MCF 10A (cell line): ENCODE measurements at regions not wholly inside any gene's neighbourhood (a gene's known extent, or its start where the extent isn't known, plus 50 kb on each side); places are given as distances from the start of the nearest gene placed in this dataset.

Experiments
- BruUV-seq: library from RNA; stranded (reverse); fragments of 400-500 nt; replicated peaks from 2 replicates; lab custom pipeline; 2021; lab: Mats Ljungman, UMichigan
- CTCF ChIA-PET: fragments of 300-600 bp; sonication (Branson Sonifier 250); formaldehyde crosslinking; extraction: SDS; loops from one replicate; lab custom pipeline; 2021; ENCODE audit warnings: antibody characterized with exemption, inconsistent platforms; lab: Yijun Ruan, JAX
- POLR2A ChIA-PET: fragments of 300-600, 350-650 bp; sonication (Branson Sonifier 250); formaldehyde crosslinking; extraction: SDS; loops from one replicate; lab custom pipeline; 2020; ENCODE audit warnings: antibody characterized with exemption, inconsistent platforms; lab: Yijun Ruan, JAX
- DNase-seq: peaks from one replicate; pipeline ENCODE4 v3.0.0-alpha.2; 2018; ENCODE audit not compliant: unreplicated experiment
- H3K27ac Mint-ChIP-seq: one replicate; pipeline ENCODE4 v1.8.0; 2022; ENCODE audit warnings: mild to moderate bottlenecking, low read depth, mixed read lengths; ENCODE audit not compliant: unreplicated experiment
- H3K27me3 Mint-ChIP-seq: one replicate; pipeline ENCODE4 v1.8.0; 2022; ENCODE audit warnings: mixed read lengths; ENCODE audit not compliant: insufficient read depth, unreplicated experiment
- H3K36me3 Mint-ChIP-seq: one replicate; pipeline ENCODE4 v1.8.0; 2022; ENCODE audit warnings: mild to moderate bottlenecking, moderate library complexity, mixed read lengths; ENCODE audit not compliant: insufficient read depth, unreplicated experiment
- H3K4me1 Mint-ChIP-seq: one replicate; pipeline ENCODE4 v1.8.0; 2022; ENCODE audit warnings: mixed read lengths; ENCODE audit not compliant: insufficient read depth, unreplicated experiment
- H3K4me3 Mint-ChIP-seq: one replicate; pipeline ENCODE4 v1.8.0; 2022; ENCODE audit warnings: mild to moderate bottlenecking, moderate library complexity, mixed read lengths; ENCODE audit not compliant: unreplicated experiment
- H3K9me3 Mint-ChIP-seq: one replicate; pipeline ENCODE4 v1.8.0; 2022; ENCODE audit warnings: mixed read lengths; ENCODE audit not compliant: unreplicated experiment
- intact Hi-C: fragments of 100-400 bp; cut with micrococcal nuclease; formaldehyde crosslinking; loops from 2 replicates; pipeline ENCODE4 v1.14.1; 2022
- TF ChIP-seq, protein P1 (sequence below): fragments of 200-600 bp; IDR thresholded peaks from one replicate; pipeline ENCODE4 v1.8.0; 2022; ENCODE audit warnings: antibody characterized with exemption, mild to moderate bottlenecking; ENCODE audit not compliant: unreplicated experiment

DNA sequence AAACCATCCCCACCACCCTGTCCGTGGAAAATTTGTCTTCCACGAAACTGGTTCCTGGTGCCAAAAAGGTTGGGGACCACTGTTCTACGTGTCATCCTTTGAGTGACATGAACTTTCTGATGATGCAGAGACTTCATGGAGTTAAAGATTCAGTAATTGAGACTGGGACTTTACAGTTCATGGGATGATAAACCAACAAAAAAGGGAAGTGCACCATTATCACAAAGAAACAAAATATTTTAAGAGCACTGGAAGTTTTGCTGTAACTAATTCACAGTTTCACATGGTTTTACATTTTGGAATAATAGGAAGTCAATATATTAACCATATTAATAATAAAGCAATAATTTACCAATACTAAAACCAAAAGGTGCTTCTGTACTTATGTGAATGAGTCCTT is 126.8 kb downstream of the AQP4 start:
- no peak overlapping the region for H3K4me3 Mint-ChIP-seq
- intact Hi-C loops, result no loop called here
- H3K27me3 Mint-ChIP-seq, result no peaks in the 10 kb centered on the region
- CTCF ChIA-PET, result no interaction called here
- DNase-seq, result no peak
- H3K36me3 Mint-ChIP-seq, result no peaks in the 10 kb centered on the region
- POLR2A ChIA-PET, result no interaction called here
- BruUV-seq, result no TSS peak
- H3K9me3 Mint-ChIP-seq, result no peaks in the 10 kb centered on the region
- TF ChIP-seq, protein P1, sequence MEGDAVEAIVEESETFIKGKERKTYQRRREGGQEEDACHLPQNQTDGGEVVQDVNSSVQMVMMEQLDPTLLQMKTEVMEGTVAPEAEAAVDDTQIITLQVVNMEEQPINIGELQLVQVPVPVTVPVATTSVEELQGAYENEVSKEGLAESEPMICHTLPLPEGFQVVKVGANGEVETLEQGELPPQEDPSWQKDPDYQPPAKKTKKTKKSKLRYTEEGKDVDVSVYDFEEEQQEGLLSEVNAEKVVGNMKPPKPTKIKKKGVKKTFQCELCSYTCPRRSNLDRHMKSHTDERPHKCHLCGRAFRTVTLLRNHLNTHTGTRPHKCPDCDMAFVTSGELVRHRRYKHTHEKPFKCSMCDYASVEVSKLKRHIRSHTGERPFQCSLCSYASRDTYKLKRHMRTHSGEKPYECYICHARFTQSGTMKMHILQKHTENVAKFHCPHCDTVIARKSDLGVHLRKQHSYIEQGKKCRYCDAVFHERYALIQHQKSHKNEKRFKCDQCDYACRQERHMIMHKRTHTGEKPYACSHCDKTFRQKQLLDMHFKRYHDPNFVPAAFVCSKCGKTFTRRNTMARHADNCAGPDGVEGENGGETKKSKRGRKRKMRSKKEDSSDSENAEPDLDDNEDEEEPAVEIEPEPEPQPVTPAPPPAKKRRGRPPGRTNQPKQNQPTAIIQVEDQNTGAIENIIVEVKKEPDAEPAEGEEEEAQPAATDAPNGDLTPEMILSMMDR, result no peak
- peaks cover 6% of the 10 kb centered on the region for H3K4me1 Mint-ChIP-seq
- H3K27ac Mint-ChIP-seq, result no peak overlapping the region

DNA sequence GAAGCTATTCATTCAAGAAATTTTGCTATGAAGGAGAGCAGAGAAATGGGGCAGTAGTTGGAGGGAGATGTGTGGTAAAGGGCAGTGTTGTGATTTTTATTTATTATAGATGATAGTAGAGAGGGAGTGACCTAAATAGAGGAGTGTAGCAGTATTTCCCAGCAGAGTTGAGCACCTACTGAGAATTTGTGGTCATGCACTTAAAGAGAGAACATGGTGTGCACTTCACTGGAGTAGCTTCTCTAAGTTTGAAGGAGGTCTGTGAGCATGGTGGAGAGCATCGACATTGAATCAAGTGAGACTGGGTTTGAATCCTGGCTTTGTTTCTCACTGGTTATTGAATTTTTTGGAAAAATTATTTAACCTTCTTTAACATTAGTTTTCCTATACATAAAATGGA is 129.2 kb downstream of the AQP4 start:
- no peak overlapping the region for H3K4me3 Mint-ChIP-seq
- H3K27me3 Mint-ChIP-seq, result no peaks in the 10 kb centered on the region
- no peak overlapping the region for H3K27ac Mint-ChIP-seq
- BruUV-seq, result no TSS peak
- H3K36me3 Mint-ChIP-seq, result no peaks in the 10 kb centered on the region
- intact Hi-C loops, result no loop called here
- ChIA-PET POLR2A (interaction anchor here (0.6 kb wide), 1 partner anchor 10 kb away, joined by 3 read pairs; no protein-coding TSS in a partner anchor), CTCF (no interaction called here)
- TF ChIP-seq, protein P1, result no peak
- no peaks in the 10 kb centered on the region for H3K9me3 Mint-ChIP-seq
- DNase-seq, result no peak
- peaks cover 6% of the 10 kb centered on the region for H3K4me1 Mint-ChIP-seq

DNA sequence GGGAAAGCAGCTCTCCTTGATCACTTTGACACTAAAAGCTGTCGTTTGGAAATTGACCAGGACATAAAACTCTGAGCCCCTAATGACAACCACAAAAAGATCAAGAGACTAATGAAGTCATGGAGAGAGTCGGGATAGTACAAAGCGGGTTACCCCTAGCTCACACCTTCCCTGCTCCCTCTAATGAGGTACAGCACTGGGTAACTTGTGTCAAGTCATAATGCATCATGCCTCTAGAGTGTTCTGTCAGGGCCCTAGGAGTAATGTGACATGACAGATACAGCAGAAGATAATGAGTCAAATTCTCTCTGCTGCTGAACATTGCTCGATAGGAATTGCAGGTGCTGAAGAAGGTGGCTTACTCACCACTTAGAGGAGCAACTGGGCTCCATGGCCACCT is 130.7 kb downstream of the AQP4 start:
- intact Hi-C loops, result no loop called here
- no peaks in the 10 kb centered on the region for H3K9me3 Mint-ChIP-seq
- POLR2A ChIA-PET, result no interaction called here
- DNase-seq, result no peak
- no peaks in the 10 kb centered on the region for H3K27me3 Mint-ChIP-seq
- CTCF ChIA-PET, result no interaction called here
- no peak overlapping the region for H3K4me3 Mint-ChIP-seq
- no peaks in the 10 kb centered on the region for H3K4me1 Mint-ChIP-seq
- BruUV-seq, result no TSS peak
- H3K27ac Mint-ChIP-seq, result no peak overlapping the region
- H3K36me3 Mint-ChIP-seq, result no peaks in the 10 kb centered on the region
- TF ChIP-seq, protein P1, result no peak

DNA sequence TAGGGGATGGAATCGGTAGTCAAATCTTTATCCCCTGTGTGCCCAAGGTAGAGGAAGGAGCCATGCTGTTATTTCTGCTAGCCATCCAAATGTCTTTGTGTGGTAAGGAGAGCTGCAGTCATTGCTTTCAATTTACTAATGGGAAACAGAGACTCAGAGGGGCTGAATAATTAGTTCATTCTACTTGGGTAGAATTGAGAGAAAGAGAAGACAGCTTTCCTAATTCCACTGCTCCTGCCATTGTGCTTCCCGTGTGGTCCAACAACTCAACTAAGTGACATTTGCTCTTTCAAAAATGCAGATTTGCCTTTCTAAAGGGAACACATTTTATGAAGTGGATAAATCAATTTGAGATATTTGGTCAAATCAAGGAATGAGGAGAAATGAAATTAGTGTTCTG is 136.1 kb downstream of the AQP4 start:
- H3K9me3 Mint-ChIP-seq, result no peaks in the 10 kb centered on the region
- intact Hi-C loops, result no loop called here
- BruUV-seq, result no TSS peak
- TF ChIP-seq, protein P1, result no peak
- no peak overlapping the region for H3K4me3 Mint-ChIP-seq
- H3K27ac Mint-ChIP-seq, result no peak overlapping the region
- CTCF ChIA-PET, result no interaction called here
- no peaks in the 10 kb centered on the region for H3K36me3 Mint-ChIP-seq
- no peak for DNase-seq
- POLR2A ChIA-PET, result no interaction called here
- H3K4me1 Mint-ChIP-seq, result peaks cover 3% of the 10 kb centered on the region
- no peaks in the 10 kb centered on the region for H3K27me3 Mint-ChIP-seq
